Osteoblast (primary cell): ENCODE measurements at regions not wholly inside any gene's neighbourhood (a gene's known extent, or its start where the extent isn't known, plus 50 kb on each side); places are given as distances from the start of the nearest gene placed in this dataset.
"Not testable (repeated sequence)": the region's sequence is repeated elsewhere in the genome, so short reads cannot be mapped to it uniquely, and the experiment has no call there.

ENCODE experiments used
- DNase-seq: peaks from one replicate; pipeline ENCODE4 v3.0.0; 2011; ENCODE audit warnings: low spot score, mixed read lengths; ENCODE audit not compliant: insufficient read length; ENCODE audit errors: missing footprints
- H2AFZ ChIP-seq: 2 replicates; pipeline ENCODE4 v1.6.0; 2011; ENCODE audit warnings: mild to moderate bottlenecking, low read length
- H3K27ac ChIP-seq: 2 replicates; pipeline ENCODE4 v1.5.1; 2011; ENCODE audit warnings: mild to moderate bottlenecking, low read depth, low read length, moderate library complexity
- H3K27me3 ChIP-seq: 2 replicates; pipeline ENCODE4 v1.6.0; 2012; ENCODE audit warnings: mild to moderate bottlenecking, control low read depth, inconsistent platforms, low read length, moderate library complexity; ENCODE audit not compliant: insufficient read depth
- H3K36me3 ChIP-seq: 2 replicates; pipeline ENCODE4 v1.5.1; 2011; ENCODE audit warnings: mild to moderate bottlenecking, low read length, control low read depth, moderate library complexity; ENCODE audit not compliant: insufficient read depth
- H3K4me1 ChIP-seq: 2 replicates; pipeline ENCODE4 v1.5.1; 2011; ENCODE audit warnings: mild to moderate bottlenecking, low read length, control low read depth, moderate library complexity; ENCODE audit not compliant: insufficient read depth
- H3K4me2 ChIP-seq: 2 replicates; pipeline ENCODE4 v1.6.0; 2011; ENCODE audit warnings: mild to moderate bottlenecking, low read length; ENCODE audit not compliant: insufficient read depth
- H3K4me3 ChIP-seq: fragments of 200-600 bp; sonication (generic); 3 replicates; pipeline ENCODE4 v1.5.1; 2012; ENCODE audit warnings: mild to moderate bottlenecking, low read length, inconsistent platforms; ENCODE audit not compliant: insufficient read depth
- H3K79me2 ChIP-seq: 2 replicates; pipeline ENCODE4 v1.6.0; 2012; ENCODE audit warnings: mild to moderate bottlenecking, low read length, control low read depth, inconsistent platforms; ENCODE audit not compliant: insufficient read depth
- H3K9me3 ChIP-seq: 2 replicates; pipeline ENCODE4 v1.5.1; 2011; ENCODE audit warnings: low read depth, low read length, control low read depth
- H4K20me1 ChIP-seq: 2 replicates; pipeline ENCODE4 v1.6.0; 2012; ENCODE audit warnings: mild to moderate bottlenecking, low read length, control low read depth; ENCODE audit not compliant: insufficient read depth
- CTCF ChIP-seq: IDR thresholded peaks from 2 replicates; pipeline ENCODE4 v1.5.1; 2011; ENCODE audit warnings: mild to moderate bottlenecking, low read depth, low read length, moderate library complexity; ENCODE audit errors: extremely low read depth

GRCh38 chr4:121583396-121583795, 113.4 kb downstream of the ANXA5 start:
- Histone ChIP-seq H3K27me3 (peaks cover 18% of the 10 kb centered on the region), H3K4me2 (no peak overlapping the region), H3K79me2 (no peaks in the 10 kb centered on the region), H2AFZ (no peak overlapping the region), H3K4me3 (no peak overlapping the region), H3K9me3 (no peaks in the 10 kb centered on the region), H3K36me3 (no peaks in the 10 kb centered on the region), H3K4me1 (no peaks in the 10 kb centered on the region), H4K20me1 (no peaks in the 10 kb centered on the region), H3K27ac (no peak overlapping the region)
- TF ChIP-seq CTCF, result no peak
- DNase-seq, result no peak

- H3K4me3 ChIP-seq, result no peak overlapping the region
- H4K20me1 ChIP-seq, result no peaks in the 10 kb centered on the region
- H3K4me2 ChIP-seq, result no peak overlapping the region
- H3K9me3 ChIP-seq, result no peaks in the 10 kb centered on the region
- no peaks in the 10 kb centered on the region for H3K4me1 ChIP-seq
- H3K27ac ChIP-seq, result no peak overlapping the region
- no peak for DNase-seq
- no peak for TF ChIP-seq CTCF
- H2AFZ ChIP-seq, result no peak overlapping the region
- H3K27me3 ChIP-seq, result peaks cover 20% of the 10 kb centered on the region
- no peaks in the 10 kb centered on the region for H3K36me3 ChIP-seq
- no peaks in the 10 kb centered on the region for H3K79me2 ChIP-seq
Observed at GRCh38 chr4:121582296-121582695, 114.5 kb downstream of the ANXA5 start.

GRCh38 chr4:121575392-121575791, 121.4 kb downstream of the ANXA5 start:
- not testable (repeated sequence) for H3K4me2 ChIP-seq, H2AFZ ChIP-seq, H3K4me3 ChIP-seq, H4K20me1 ChIP-seq, H3K27me3 ChIP-seq, H3K4me1 ChIP-seq, H3K36me3 ChIP-seq, H3K79me2 ChIP-seq, DNase-seq, H3K9me3 ChIP-seq, H3K27ac ChIP-seq

GRCh38 chr4:121574618-121575017, 122.2 kb downstream of the ANXA5 start:
- no peak for DNase-seq
- H3K9me3 ChIP-seq, result no peaks in the 10 kb centered on the region
- no peak overlapping the region for H2AFZ ChIP-seq
- no peaks in the 10 kb centered on the region for H3K79me2 ChIP-seq
- H3K4me3 ChIP-seq, result no peak overlapping the region
- no peak for TF ChIP-seq CTCF
- H3K27ac ChIP-seq, result no peak overlapping the region
- H3K4me2 ChIP-seq, result no peak overlapping the region
- no peaks in the 10 kb centered on the region for H3K36me3 ChIP-seq
- no peaks in the 10 kb centered on the region for H3K4me1 ChIP-seq
- no peaks in the 10 kb centered on the region for H4K20me1 ChIP-seq
- H3K27me3 ChIP-seq, result peaks cover 6% of the 10 kb centered on the region

- no peak for TF ChIP-seq CTCF
- Histone ChIP-seq H4K20me1 (no peaks in the 10 kb centered on the region), H3K4me3 (no peak overlapping the region), H2AFZ (no peak overlapping the region), H3K27ac (no peak overlapping the region), H3K27me3 (no peaks in the 10 kb centered on the region), H3K4me2 (no peak overlapping the region), H3K4me1 (no peaks in the 10 kb centered on the region), H3K36me3 (no peaks in the 10 kb centered on the region), H3K9me3 (no peaks in the 10 kb centered on the region), H3K79me2 (no peaks in the 10 kb centered on the region)
- no peak for DNase-seq
Observed at GRCh38 chr4:121567748-121568147, 129.0 kb downstream of the ANXA5 start.
